Activated naive CD4-positive, alpha-beta T cell treated with anti-CD3 and anti-CD28 coated beads for 36 hours (primary cell): ENCODE measurements at regions not wholly inside any gene's neighbourhood (a gene's known extent, or its start where the extent isn't known, plus 50 kb on each side); places are given as distances from the start of the nearest gene placed in this dataset.

Experiments used
- CTCF ChIA-PET: fragments of 350-600 bp; sonication (Branson Sonifier 250); formaldehyde crosslinking; loops from one replicate; lab custom pipeline; 2021; ENCODE audit warnings: antibody characterized with exemption; lab: Charles Lee
- DNase-seq: peaks from one replicate; pipeline ENCODE4 v3.0.0-alpha.2; 2020
- H3K27ac Mint-ChIP-seq: one replicate; pipeline ENCODE4 v1.8.0; 2021; ENCODE audit warnings: mild to moderate bottlenecking, mixed read lengths
- H3K27me3 Mint-ChIP-seq: one replicate; pipeline ENCODE4 v1.8.0; 2021; ENCODE audit warnings: low read depth, mixed read lengths
- H3K36me3 Mint-ChIP-seq: one replicate; pipeline ENCODE4 v1.8.0; 2021; ENCODE audit warnings: low read depth, mixed read lengths
- H3K4me1 Mint-ChIP-seq: one replicate; pipeline ENCODE4 v1.8.0; 2021; ENCODE audit warnings: low read depth, mixed read lengths
- H3K4me3 Mint-ChIP-seq: one replicate; pipeline ENCODE4 v1.8.0; 2021; ENCODE audit warnings: mild to moderate bottlenecking, moderate library complexity, mixed read lengths
- H3K9me3 Mint-ChIP-seq: one replicate; pipeline ENCODE4 v1.8.0; 2021; ENCODE audit warnings: mixed read lengths
- intact Hi-C: fragments of 100-400 bp; cut with micrococcal nuclease; formaldehyde crosslinking; loops from one replicate; pipeline ENCODE4 v1.15.1; 2023

DNA sequence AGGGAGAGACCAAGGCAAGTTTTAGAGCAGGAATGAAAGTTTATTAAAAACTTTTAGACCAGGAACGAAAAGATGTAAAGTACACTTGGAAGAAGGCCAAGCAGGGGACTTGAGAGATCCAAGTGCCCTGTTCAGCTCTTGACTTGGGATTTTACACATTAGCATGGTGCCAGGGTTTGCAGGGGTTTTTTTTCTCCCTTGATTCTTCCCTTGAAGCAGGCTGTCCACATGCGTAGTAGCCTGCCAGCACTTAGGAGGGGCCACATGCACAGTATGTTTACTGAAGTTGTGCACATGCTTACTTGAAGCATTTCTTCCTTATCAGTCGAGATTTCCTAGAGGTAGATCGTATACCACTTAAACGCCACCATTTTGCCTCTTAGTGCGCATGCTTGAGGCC, 277.5 kb upstream of the AGTR1 start:
- no peak for DNase-seq
- intact Hi-C loops: no loop called here
- Mint-ChIP-seq H3K27me3 (no peaks in the 10 kb centered on the region), H3K4me1 (no peaks in the 10 kb centered on the region), H3K36me3 (no peaks in the 10 kb centered on the region), H3K27ac (no peak overlapping the region), H3K4me3 (no peak overlapping the region), H3K9me3 (peaks cover 2% of the 10 kb centered on the region)
- CTCF ChIA-PET: no interaction called here

DNA sequence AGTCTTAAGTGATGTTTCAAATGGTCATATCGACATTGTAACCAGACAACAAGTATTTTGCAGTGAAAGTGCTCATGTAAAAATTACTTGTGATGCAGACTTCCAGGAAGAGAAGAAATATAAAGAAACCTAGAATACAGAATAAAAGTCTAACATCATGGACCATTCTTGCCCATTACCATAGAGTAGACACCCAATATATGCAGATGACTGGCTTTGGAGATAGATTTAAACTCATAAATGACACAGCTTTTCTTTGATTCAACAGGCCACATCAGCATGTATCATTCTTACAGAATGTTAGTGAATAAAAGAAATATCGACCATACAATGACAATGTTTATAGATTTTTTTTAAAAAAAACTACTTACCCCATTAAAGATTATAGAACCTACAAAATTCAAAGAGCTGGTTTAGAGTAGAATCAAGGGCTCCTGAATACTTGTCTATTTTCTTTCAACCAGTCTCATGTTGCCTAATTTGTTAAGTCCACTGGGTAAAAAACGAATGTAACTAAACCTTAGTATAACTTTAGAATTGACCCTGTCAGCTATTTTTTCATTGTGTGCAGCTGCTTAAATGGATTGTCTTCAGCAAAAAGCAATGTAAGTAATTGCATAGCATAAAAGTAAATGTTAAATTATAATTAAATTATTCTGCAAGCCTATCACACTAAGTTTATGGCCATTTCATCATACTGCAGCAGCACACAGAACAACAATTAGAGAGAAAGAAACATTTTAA, 268.7 kb upstream of the AGTR1 start:
- no peaks in the 10 kb centered on the region for H3K27me3 Mint-ChIP-seq
- no peak for DNase-seq
- no peaks in the 10 kb centered on the region for H3K36me3 Mint-ChIP-seq
- H3K9me3 Mint-ChIP-seq: peaks cover 5% of the 10 kb centered on the region
- H3K27ac Mint-ChIP-seq: no peak overlapping the region
- intact Hi-C loops: no loop called here
- H3K4me1 Mint-ChIP-seq: no peaks in the 10 kb centered on the region
- H3K4me3 Mint-ChIP-seq: no peak overlapping the region
- CTCF ChIA-PET: no interaction called here

GRCh38 chr3:148433665-148434064, 264.0 kb upstream of the AGTR1 start:
- no peak for DNase-seq
- no peaks in the 10 kb centered on the region for H3K27me3 Mint-ChIP-seq
- H3K4me1 Mint-ChIP-seq: no peaks in the 10 kb centered on the region
- H3K9me3 Mint-ChIP-seq: peaks cover 12% of the 10 kb centered on the region
- H3K27ac Mint-ChIP-seq: no peak overlapping the region
- CTCF ChIA-PET: no interaction called here
- intact Hi-C loops: no loop called here
- H3K36me3 Mint-ChIP-seq: no peaks in the 10 kb centered on the region
- H3K4me3 Mint-ChIP-seq: no peak overlapping the region

DNA sequence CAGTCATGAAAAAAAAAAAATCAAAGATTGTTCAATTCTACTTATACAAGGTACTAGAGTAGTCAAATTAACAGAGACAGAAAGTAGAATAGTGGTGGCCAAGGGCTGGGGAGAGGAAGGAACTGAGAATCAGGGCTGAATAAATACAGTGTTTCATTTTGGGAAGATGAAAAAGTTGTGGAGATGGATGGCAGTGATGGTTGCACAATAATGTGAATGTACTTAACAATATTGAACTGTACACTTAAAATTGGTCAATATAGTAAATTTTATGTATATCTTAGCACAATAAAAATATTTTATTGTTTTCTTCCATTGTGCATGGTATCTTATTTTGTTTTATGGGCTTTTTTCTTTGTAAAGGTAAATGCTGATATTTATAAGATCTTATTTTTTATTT, 262.2 kb upstream of the AGTR1 start:
- Mint-ChIP-seq H3K9me3 (peaks cover 12% of the 10 kb centered on the region), H3K27me3 (no peaks in the 10 kb centered on the region), H3K4me3 (no peak overlapping the region), H3K4me1 (no peaks in the 10 kb centered on the region), H3K36me3 (no peaks in the 10 kb centered on the region), H3K27ac (no peak overlapping the region)
- CTCF ChIA-PET: no interaction called here
- no peak for DNase-seq
- intact Hi-C loops: no loop called here

- Mint-ChIP-seq H3K4me1 (no peaks in the 10 kb centered on the region), H3K4me3 (no peak overlapping the region), H3K27me3 (no peaks in the 10 kb centered on the region), H3K27ac (no peak overlapping the region), H3K36me3 (no peaks in the 10 kb centered on the region), H3K9me3 (peaks cover 7% of the 10 kb centered on the region)
- CTCF ChIA-PET: no interaction called here
- intact Hi-C loops: no loop called here
- no peak for DNase-seq
Measured at GRCh38 chr3:148439254-148439822, 258.4 kb upstream of the AGTR1 start.

- H3K4me1 Mint-ChIP-seq: no peaks in the 10 kb centered on the region
- H3K36me3 Mint-ChIP-seq: no peaks in the 10 kb centered on the region
- no peak overlapping the region for H3K4me3 Mint-ChIP-seq
- DNase-seq: no peak
- CTCF ChIA-PET: no interaction called here
- intact Hi-C loops: no loop called here
- H3K27me3 Mint-ChIP-seq: no peaks in the 10 kb centered on the region
- H3K27ac Mint-ChIP-seq: no peak overlapping the region
- peaks cover 4% of the 10 kb centered on the region for H3K9me3 Mint-ChIP-seq
Measured at GRCh38 chr3:148441191-148441590, 256.5 kb upstream of the AGTR1 start.

GRCh38 chr3:148450819-148451218, 246.9 kb upstream of the AGTR1 start:
- CTCF ChIA-PET: no interaction called here
- Mint-ChIP-seq H3K27ac (no peak overlapping the region), H3K4me1 (no peaks in the 10 kb centered on the region), H3K36me3 (no peaks in the 10 kb centered on the region), H3K4me3 (no peak overlapping the region), H3K9me3 (no peaks in the 10 kb centered on the region), H3K27me3 (no peaks in the 10 kb centered on the region)
- intact Hi-C loops: no loop called here
- DNase-seq: no peak

DNA sequence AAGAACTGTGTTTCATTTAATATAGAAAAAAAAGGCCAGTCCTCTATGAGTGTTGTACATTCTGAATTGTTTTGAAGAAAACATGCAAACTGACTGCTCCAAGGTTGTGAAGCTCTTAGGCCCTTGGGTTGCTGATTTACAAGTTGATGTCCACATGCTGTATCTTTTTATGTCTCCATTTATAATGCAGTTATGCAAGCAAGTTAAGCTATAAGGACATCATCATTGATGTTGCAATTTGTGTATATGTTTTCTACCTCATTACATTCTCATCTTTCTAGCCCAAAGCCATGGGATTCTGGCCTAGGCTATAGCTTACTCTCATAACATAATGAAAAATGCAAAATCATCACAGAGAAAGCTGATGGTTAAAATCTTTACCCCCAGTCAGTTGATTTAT, 245.7 kb upstream of the AGTR1 start:
- Mint-ChIP-seq H3K9me3 (no peaks in the 10 kb centered on the region), H3K4me1 (no peaks in the 10 kb centered on the region)
- intact Hi-C loops: no loop called here

DNA sequence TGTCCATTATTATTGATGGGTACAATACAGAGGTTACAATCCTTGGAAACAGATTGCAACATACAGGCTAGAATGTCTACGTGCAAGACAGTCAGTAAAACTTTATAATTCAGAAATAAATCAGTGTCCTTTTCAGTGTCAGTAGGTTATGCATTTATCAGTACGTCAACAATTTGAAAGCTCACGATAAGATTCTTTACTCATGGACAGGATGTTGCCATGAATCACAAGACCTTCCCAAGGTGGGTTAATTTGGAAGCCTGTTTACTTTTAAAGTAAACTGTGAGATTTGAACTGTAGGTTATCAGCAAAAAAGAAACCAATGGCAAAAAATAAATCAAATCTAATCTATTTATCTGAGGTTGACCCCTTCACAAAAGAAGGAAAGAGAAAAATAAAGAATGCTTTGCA, 243.9 kb upstream of the AGTR1 start:
- H3K27ac Mint-ChIP-seq: no peak overlapping the region
- H3K4me1 Mint-ChIP-seq: no peaks in the 10 kb centered on the region
- CTCF ChIA-PET: no interaction called here
- H3K4me3 Mint-ChIP-seq: no peak overlapping the region
- H3K36me3 Mint-ChIP-seq: no peaks in the 10 kb centered on the region
- H3K27me3 Mint-ChIP-seq: no peaks in the 10 kb centered on the region
- DNase-seq: no peak
- intact Hi-C loops: no loop called here
- H3K9me3 Mint-ChIP-seq: peaks cover 1% of the 10 kb centered on the region

More for the DNA sequence above, 245.7 kb upstream of the AGTR1 start:
- Mint-ChIP-seq H3K27me3 (no peaks in the 10 kb centered on the region), H3K27ac (no peak overlapping the region), H3K4me3 (no peak overlapping the region), H3K36me3 (no peaks in the 10 kb centered on the region)
- CTCF ChIA-PET: no interaction called here
- no peak for DNase-seq

- H3K9me3 Mint-ChIP-seq: peaks cover 2% of the 10 kb centered on the region
- no peak overlapping the region for H3K4me3 Mint-ChIP-seq
- CTCF ChIA-PET: no interaction called here
- no peaks in the 10 kb centered on the region for H3K36me3 Mint-ChIP-seq
- DNase-seq: no peak
- H3K27ac Mint-ChIP-seq: no peak overlapping the region
- H3K27me3 Mint-ChIP-seq: no peaks in the 10 kb centered on the region
- H3K4me1 Mint-ChIP-seq: no peaks in the 10 kb centered on the region
- intact Hi-C loops: no loop called here
Measured at GRCh38 chr3:148455098-148455497, 242.6 kb upstream of the AGTR1 start.

DNA sequence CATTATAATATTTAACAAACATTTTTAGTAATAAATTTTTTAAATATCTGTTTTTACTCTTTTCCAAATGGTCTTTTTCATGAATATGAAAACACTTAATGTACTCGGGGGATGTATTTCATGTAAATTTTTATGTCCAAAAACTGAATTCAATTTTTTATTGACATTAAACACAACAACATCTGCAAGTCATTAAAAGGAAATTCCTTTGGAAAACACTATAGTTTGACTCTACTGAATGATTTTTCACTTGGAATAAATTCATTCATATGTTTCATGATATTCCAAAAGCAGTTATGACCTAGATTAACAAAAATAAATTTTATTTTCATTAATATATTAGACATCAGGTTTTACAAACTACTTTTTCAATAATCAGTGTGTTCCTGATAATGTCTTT, 239.8 kb upstream of the AGTR1 start:
- CTCF ChIA-PET: no interaction called here
- Mint-ChIP-seq H3K4me1 (no peaks in the 10 kb centered on the region), H3K36me3 (no peaks in the 10 kb centered on the region), H3K9me3 (peaks cover 2% of the 10 kb centered on the region), H3K27me3 (no peaks in the 10 kb centered on the region), H3K4me3 (no peak overlapping the region), H3K27ac (no peak overlapping the region)
- intact Hi-C loops: no loop called here
- DNase-seq: no peak

DNA sequence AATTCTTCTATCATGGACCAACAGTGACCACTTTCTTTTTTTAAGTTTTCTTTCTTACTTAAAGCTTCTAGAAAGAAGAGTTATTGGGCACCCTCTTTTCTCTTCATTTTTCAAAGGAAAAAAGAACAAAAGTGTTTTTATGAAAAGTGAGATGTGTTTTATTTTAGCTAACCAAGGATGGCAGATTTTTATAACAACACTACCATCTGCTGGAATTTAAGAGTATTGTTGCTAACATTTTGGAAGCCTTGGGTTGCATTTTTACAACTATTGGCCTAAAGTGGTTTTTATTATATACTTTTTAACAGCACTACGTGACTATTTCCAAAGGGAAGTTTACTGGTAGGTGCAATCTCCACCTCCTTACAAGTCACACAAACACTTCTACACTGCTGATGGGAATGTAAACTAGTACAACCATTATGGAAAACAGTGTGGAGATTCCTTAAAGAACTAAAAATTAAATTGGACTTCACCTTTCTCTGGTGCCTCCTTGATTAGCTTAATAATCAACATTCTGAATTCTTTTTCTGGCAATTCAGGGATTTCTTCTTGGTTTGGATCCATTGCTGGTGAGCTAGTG, 237.7 kb upstream of the AGTR1 start:
- Mint-ChIP-seq H3K4me1 (no peaks in the 10 kb centered on the region), H3K27ac (no peak overlapping the region), H3K36me3 (no peaks in the 10 kb centered on the region), H3K27me3 (no peaks in the 10 kb centered on the region), H3K4me3 (no peak overlapping the region), H3K9me3 (peaks cover 4% of the 10 kb centered on the region)
- intact Hi-C loops: no loop called here
- CTCF ChIA-PET: no interaction called here
- no peak for DNase-seq

DNA sequence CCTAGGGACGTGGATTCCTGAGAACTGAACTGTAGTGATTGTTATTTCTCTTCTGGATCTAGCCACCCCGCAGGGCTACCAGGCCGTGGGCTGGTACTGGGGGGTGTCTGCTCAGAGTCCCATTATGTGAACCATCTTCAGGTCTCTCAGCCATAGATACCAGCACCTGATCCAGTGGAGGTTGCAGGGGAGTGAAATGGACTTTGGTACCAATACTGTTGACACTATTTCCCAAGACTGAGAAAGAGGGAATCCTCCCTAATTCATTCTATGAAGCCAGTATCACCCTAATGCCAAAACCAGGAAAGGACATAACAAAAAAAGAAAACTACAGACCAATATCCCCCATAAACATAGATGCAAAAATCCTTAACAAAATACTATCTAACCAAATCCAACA, 237.0 kb upstream of the AGTR1 start:
- no peak for DNase-seq
- intact Hi-C loops: no loop called here
- Mint-ChIP-seq H3K27ac (no peak overlapping the region), H3K36me3 (no peaks in the 10 kb centered on the region), H3K27me3 (no peaks in the 10 kb centered on the region), H3K4me1 (no peaks in the 10 kb centered on the region), H3K9me3 (peaks cover 7% of the 10 kb centered on the region), H3K4me3 (no peak overlapping the region)
- CTCF ChIA-PET: no interaction called here
